H9 (cell line): ENCODE measurements at regions not wholly inside any gene's neighbourhood (a gene's known extent, or its start where the extent isn't known, plus 50 kb on each side); places are given as distances from the start of the nearest gene placed in this dataset.
A peak's percentile ranks its signal among the peaks of the same experiment; 100 is the strongest.

Source experiments
- DNase-seq: peaks from one replicate; pipeline ENCODE4 v3.0.0-alpha.2; 2017
- H2AFZ ChIP-seq: one replicate; pipeline ENCODE4 v1.6.1; 2013; ENCODE audit warnings: mild to moderate bottlenecking, low read length, control low read depth, moderate library complexity
- H2AK5ac ChIP-seq: 2 replicates; pipeline ENCODE4 v1.6.1; 2013; ENCODE audit warnings: low read length, control low read depth, mixed read lengths; ENCODE audit not compliant: insufficient read length
- H2BK120ac ChIP-seq: one replicate; pipeline ENCODE4 v1.6.1; 2013; ENCODE audit warnings: low read depth, mild to moderate bottlenecking, low read length, control low read depth, inconsistent platforms; ENCODE audit not compliant: poor library complexity, severe bottlenecking
- H2BK12ac ChIP-seq: 2 replicates; pipeline ENCODE4 v1.6.1; 2013; ENCODE audit warnings: low read length, control low read depth, mixed read lengths, low read depth; ENCODE audit not compliant: insufficient read length
- H2BK15ac ChIP-seq: 2 replicates; pipeline ENCODE4 v1.6.1; 2013; ENCODE audit warnings: low read depth, low read length, control low read depth
- H2BK20ac ChIP-seq: one replicate; pipeline ENCODE4 v1.6.1; 2013; ENCODE audit warnings: low read depth, mild to moderate bottlenecking, low read length, control low read depth, inconsistent platforms; ENCODE audit not compliant: poor library complexity, severe bottlenecking
- H2BK5ac ChIP-seq: 2 replicates; pipeline ENCODE4 v1.6.1; 2013; ENCODE audit warnings: low read length, control low read depth, mixed read lengths; ENCODE audit not compliant: insufficient read length
- H3K14ac ChIP-seq: 2 replicates; pipeline ENCODE4 v1.6.1; 2013; ENCODE audit warnings: low read length, control low read depth; ENCODE audit not compliant: insufficient read depth
- H3K18ac ChIP-seq: 2 replicates; pipeline ENCODE4 v1.6.1; 2013; ENCODE audit warnings: low read depth, mild to moderate bottlenecking, mixed read lengths, low read length, control low read depth; ENCODE audit not compliant: insufficient read length
- H3K23ac ChIP-seq: 2 replicates; pipeline ENCODE4 v1.6.1; 2013; ENCODE audit warnings: low read length, control low read depth, mixed read lengths, low read depth; ENCODE audit not compliant: insufficient read length
- H3K23me2 ChIP-seq: 2 replicates; pipeline ENCODE4 v1.6.1; 2013; ENCODE audit warnings: low read depth, mild to moderate bottlenecking, mixed read lengths, low read length, control low read depth; ENCODE audit not compliant: insufficient read length, poor library complexity, severe bottlenecking
- H3K27ac ChIP-seq: 2 replicates; pipeline ENCODE4 v1.5.1; 2013; ENCODE audit warnings: low read length, control low read depth, mixed read lengths, low read depth; ENCODE audit not compliant: insufficient read length
- H3K27me3 ChIP-seq: 2 replicates; pipeline ENCODE4 v1.6.1; 2013; ENCODE audit warnings: low read length, control low read depth, inconsistent platforms; ENCODE audit not compliant: insufficient read depth
- H3K4ac ChIP-seq: 2 replicates; pipeline ENCODE4 v1.6.1; 2013; ENCODE audit warnings: low read depth, mild to moderate bottlenecking, control low read depth, inconsistent platforms, low read length, moderate library complexity
- H3K4me1 ChIP-seq: 2 replicates; pipeline ENCODE4 v1.6.1; 2013; ENCODE audit warnings: low read length, control low read depth, inconsistent platforms; ENCODE audit not compliant: insufficient read depth
- H3K4me2 ChIP-seq: 2 replicates; pipeline ENCODE4 v1.6.1; 2013; ENCODE audit warnings: low read length, control low read depth, mixed read lengths; ENCODE audit not compliant: insufficient read length, insufficient read depth
- H3K56ac ChIP-seq: 2 replicates; pipeline ENCODE4 v1.6.1; 2013; ENCODE audit warnings: low read depth, mild to moderate bottlenecking, mixed read lengths, low read length, control low read depth; ENCODE audit not compliant: insufficient read length
- H3K79me1 ChIP-seq: 2 replicates; pipeline ENCODE4 v1.6.1; 2013; ENCODE audit warnings: low read depth, mild to moderate bottlenecking, moderate library complexity, low read length, control low read depth, inconsistent platforms; ENCODE audit not compliant: insufficient read depth, poor library complexity, severe bottlenecking
- H3K79me2 ChIP-seq: 2 replicates; pipeline ENCODE4 v1.6.1; 2013; ENCODE audit warnings: low read length, control low read depth, inconsistent platforms; ENCODE audit not compliant: insufficient read depth
- H3K9ac ChIP-seq: 2 replicates; pipeline ENCODE4 v1.6.1; 2013; ENCODE audit warnings: low read length, control low read depth, mixed read lengths; ENCODE audit not compliant: insufficient read length; ENCODE audit errors: extremely low read depth
- H3K9me3 ChIP-seq: one replicate; pipeline ENCODE4 v1.6.1; 2013; ENCODE audit warnings: low read depth, low read length, inconsistent platforms; ENCODE audit not compliant: control insufficient read depth
- H3T11ph ChIP-seq: one replicate; pipeline ENCODE4 v1.6.1; 2013; ENCODE audit warnings: mild to moderate bottlenecking, low read length, control low read depth, inconsistent platforms
- H4K20me1 ChIP-seq: one replicate; pipeline ENCODE4 v1.6.1; 2013; ENCODE audit not compliant: control insufficient read depth, insufficient read length, insufficient read depth
- H4K5ac ChIP-seq: 2 replicates; pipeline ENCODE4 v1.6.1; 2013; ENCODE audit warnings: low read depth, mild to moderate bottlenecking, mixed read lengths, low read length, control low read depth; ENCODE audit not compliant: insufficient read length
- H4K8ac ChIP-seq: replicated peaks from 2 replicates; pipeline ENCODE4 v1.6.1; 2013; ENCODE audit warnings: low read length, control low read depth, mixed read lengths, low read depth; ENCODE audit not compliant: insufficient read length
- H4K91ac ChIP-seq: 2 replicates; pipeline ENCODE4 v1.6.1; 2013; ENCODE audit warnings: low read depth, mild to moderate bottlenecking, moderate library complexity, mixed read lengths, low read length, control low read depth; ENCODE audit not compliant: insufficient read length
- H3K27ac Mint-ChIP-seq, 3 experiments: 2 replicates in 2 of 3; 3 replicates in 1 of 3; pipeline ENCODE4 v1.8.0; 2020 to 2021; ENCODE audit warnings: mixed read lengths in 3 of 3, mild to moderate bottlenecking in 1 of 3, moderate library complexity in 1 of 3
- H3K27me3 Mint-ChIP-seq: 2 replicates; pipeline ENCODE4 v1.8.0; 2021; ENCODE audit warnings: low read depth, mild to moderate bottlenecking, moderate library complexity, mixed read lengths
- H3K36me3 Mint-ChIP-seq, 3 experiments: 2 replicates in 2 of 3; 3 replicates in 1 of 3; pipeline ENCODE4 v1.8.0; 2020 to 2021; ENCODE audit warnings: low read depth in 3 of 3, mixed read lengths in 3 of 3; ENCODE audit not compliant: insufficient read depth in 1 of 3
- H3K4me1 Mint-ChIP-seq, 2 experiments: 2 replicates each; pipeline ENCODE4 v1.8.0; 2020; ENCODE audit warnings: mixed read lengths in 2 of 2
- H3K4me3 Mint-ChIP-seq, 2 experiments: 2 replicates in 1 of 2; 3 replicates in 1 of 2; pipeline ENCODE4 v1.8.0; 2020 to 2021; ENCODE audit warnings: mild to moderate bottlenecking in 2 of 2, mixed read lengths in 2 of 2, moderate library complexity in 1 of 2
- H3K9me3 Mint-ChIP-seq, 2 experiments: 2 replicates in 1 of 2; 3 replicates in 1 of 2; pipeline ENCODE4 v1.8.0; 2020; ENCODE audit warnings: mild to moderate bottlenecking in 2 of 2, mixed read lengths in 2 of 2, moderate library complexity in 1 of 2
- WGBS: extraction: QIAGEN DNeasy Blood & Tissue Kit; methylation state at CpG from one replicate; pipeline ENCODE4 v1.1.7; 2013; ENCODE audit warnings: missing lambda C conversion rate, low lambda C conversion rate, mixed read lengths; ENCODE audit not compliant: insufficient read length; ENCODE audit errors: extremely low coverage; 5-methylcytosine and 5-hydroxymethylcytosine counted together
- TF ChIP-seq, protein P1 (sequence below): fragments of 200-600 bp; sonication (generic); conservative IDR thresholded peaks from 3 replicates; pipeline ENCODE4 v1.8.0; 2021; ENCODE audit warnings: antibody characterized with exemption, mild to moderate bottlenecking

DNA sequence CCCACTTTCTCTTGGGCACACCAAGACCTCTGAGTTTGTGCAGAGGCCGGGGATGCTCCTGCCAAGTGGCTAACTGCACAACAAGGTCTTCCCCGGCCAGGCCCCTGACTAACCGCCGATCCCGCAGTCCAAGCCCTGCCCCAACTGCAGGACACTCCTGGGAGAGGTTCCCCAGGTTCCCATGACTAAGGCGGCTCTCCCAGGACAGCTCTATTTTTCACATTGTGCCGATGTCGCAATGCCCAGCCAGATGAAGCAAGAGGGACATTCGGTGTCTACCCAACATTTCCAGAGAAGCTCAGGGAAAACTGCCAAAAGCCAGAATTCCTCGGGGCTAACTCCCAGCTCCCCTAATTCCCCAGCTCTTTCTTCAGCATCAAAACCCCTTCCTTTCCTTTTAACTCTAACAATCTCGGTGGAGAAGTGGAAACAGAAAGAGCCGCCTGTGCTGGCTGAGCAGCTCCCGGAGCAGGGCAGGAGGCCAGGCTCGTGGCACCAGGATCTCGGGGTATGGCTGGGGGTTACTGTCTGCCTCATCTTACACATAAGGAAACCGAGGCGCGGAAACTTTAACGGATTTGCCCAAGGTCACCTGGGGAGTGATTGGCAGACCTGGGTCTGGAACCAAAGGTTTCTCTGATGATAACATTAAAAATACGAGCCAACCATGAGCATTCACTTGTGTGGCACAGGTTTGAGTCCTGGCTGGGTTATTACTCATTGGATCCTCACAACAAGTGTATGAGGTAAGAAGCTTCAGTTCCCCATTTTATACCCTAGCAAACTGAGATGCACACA, 318.2 kb downstream of the BCL11B start:
- Histone ChIP-seq H3K9me3 (no peaks in the 10 kb centered on the region), H3K27me3 (no peaks in the 10 kb centered on the region; the same call in 1 of the 2 replicates), H3K79me2 (no peaks in the 10 kb centered on the region), H3K23ac (no peak overlapping the region), H3K4ac (no peak overlapping the region), H3K23me2 (no peaks in the 10 kb centered on the region), H2BK5ac (no peak overlapping the region), H2BK120ac (no peak overlapping the region), H3K4me1 (no peaks in the 10 kb centered on the region), H3K56ac (no peak overlapping the region), H2BK12ac (no peak overlapping the region), H3K79me1 (no peaks in the 10 kb centered on the region), H4K5ac (no peak overlapping the region), H2AK5ac (no peak overlapping the region), H3T11ph (no peak overlapping the region), H3K14ac (no peak overlapping the region), H4K91ac (no peak overlapping the region), H3K9ac (no peak overlapping the region), H3K4me2 (no peak overlapping the region), H4K20me1 (no peaks in the 10 kb centered on the region), H2BK20ac (no peak overlapping the region), H3K18ac (no peak overlapping the region), H3K27ac (no peak overlapping the region), H4K8ac (no peak overlapping the region), H2AFZ (no peak overlapping the region), H2BK15ac (no peak overlapping the region)
- H3K4me1 Mint-ChIP-seq: peaks cover 8 to 9% of the 10 kb centered on the region in 2 experiments
- no peaks in the 10 kb centered on the region for H3K27me3 Mint-ChIP-seq
- TF ChIP-seq, protein P1, sequence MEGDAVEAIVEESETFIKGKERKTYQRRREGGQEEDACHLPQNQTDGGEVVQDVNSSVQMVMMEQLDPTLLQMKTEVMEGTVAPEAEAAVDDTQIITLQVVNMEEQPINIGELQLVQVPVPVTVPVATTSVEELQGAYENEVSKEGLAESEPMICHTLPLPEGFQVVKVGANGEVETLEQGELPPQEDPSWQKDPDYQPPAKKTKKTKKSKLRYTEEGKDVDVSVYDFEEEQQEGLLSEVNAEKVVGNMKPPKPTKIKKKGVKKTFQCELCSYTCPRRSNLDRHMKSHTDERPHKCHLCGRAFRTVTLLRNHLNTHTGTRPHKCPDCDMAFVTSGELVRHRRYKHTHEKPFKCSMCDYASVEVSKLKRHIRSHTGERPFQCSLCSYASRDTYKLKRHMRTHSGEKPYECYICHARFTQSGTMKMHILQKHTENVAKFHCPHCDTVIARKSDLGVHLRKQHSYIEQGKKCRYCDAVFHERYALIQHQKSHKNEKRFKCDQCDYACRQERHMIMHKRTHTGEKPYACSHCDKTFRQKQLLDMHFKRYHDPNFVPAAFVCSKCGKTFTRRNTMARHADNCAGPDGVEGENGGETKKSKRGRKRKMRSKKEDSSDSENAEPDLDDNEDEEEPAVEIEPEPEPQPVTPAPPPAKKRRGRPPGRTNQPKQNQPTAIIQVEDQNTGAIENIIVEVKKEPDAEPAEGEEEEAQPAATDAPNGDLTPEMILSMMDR: no peak
- no peaks in the 10 kb centered on the region for H3K36me3 Mint-ChIP-seq
- peak; percentile 22 for DNase-seq
- H3K9me3 Mint-ChIP-seq: 0 out of 5 replicates have a peak, but pooled peaks cover 0 to under 1% of the 10 kb centered on the region in 2 experiments
- no peak overlapping the region for H3K4me3 Mint-ChIP-seq
- no CpG with 5 or more reads among the region's 20 CpGs for WGBS
- H3K27ac Mint-ChIP-seq: no peak overlapping the region
